HEK293 (cell line): ENCODE measurements at regions not wholly inside any gene's neighbourhood (a gene's known extent, or its start where the extent isn't known, plus 50 kb on each side); places are given as distances from the start of the nearest gene placed in this dataset.

Experiments
- CTCF ChIA-PET: fragments of 350-600 bp; formaldehyde crosslinking; extraction: SDS; loops from one replicate; lab custom pipeline; 2021; ENCODE audit warnings: antibody characterized with exemption; lab: Yijun Ruan, JAX
- POLR2A ChIA-PET: fragments of 300-600 bp; formaldehyde crosslinking; extraction: SDS; loops from one replicate; lab custom pipeline; 2020; ENCODE audit warnings: antibody characterized with exemption, inconsistent platforms; lab: Yijun Ruan, JAX
- H3K27ac ChIP-seq: fragments of 200-500 bp; sonication (Bioruptor generic); 2 replicates; pipeline ENCODE4 v1.5.1; 2014; ENCODE audit warnings: low read depth, low read length, control low read depth, inconsistent platforms; ENCODE audit errors: extremely low read depth
- H3K36me3 ChIP-seq, 2 experiments: fragments of 200-500 bp in 1 of 2; sonication (Bioruptor generic) in 1 of 2; 1 replicate in 1 of 2; 2 replicates in 1 of 2; pipeline ENCODE4 v1.5.1; 2014 to 2017; ENCODE audit warnings: inconsistent platforms in 2 of 2, low read length in 2 of 2; ENCODE audit not compliant: control insufficient read depth in 2 of 2, insufficient read depth in 1 of 2
- H3K4me1 ChIP-seq: fragments of 200-500 bp; sonication (Bioruptor generic); 2 replicates; pipeline ENCODE4 v1.5.1; 2014; ENCODE audit warnings: mild to moderate bottlenecking, low read length, inconsistent platforms; ENCODE audit not compliant: control insufficient read depth, insufficient read depth
- H3K4me3 ChIP-seq: 2 replicates; pipeline ENCODE4 v1.5.1; 2011; ENCODE audit warnings: low read depth, mild to moderate bottlenecking, control low read depth, low read length, moderate library complexity
- H3K9me3 ChIP-seq: fragments of 200-500 bp; sonication (Bioruptor generic); 2 replicates; pipeline ENCODE4 v1.5.1; 2014; ENCODE audit warnings: low read depth, low read length, inconsistent platforms; ENCODE audit not compliant: control insufficient read depth, insufficient read depth
- FEZF1 ChIP-seq: fragments of 450-650 bp; formaldehyde crosslinking; IDR thresholded peaks from 2 replicates; pipeline ENCODE4 v1.5.1; 2016; ENCODE audit warnings: missing biosample characterization, missing genetic modification characterization
- WT1 ChIP-seq: fragments of 450-650 bp; formaldehyde crosslinking; IDR thresholded peaks from 2 replicates; pipeline ENCODE4 v1.5.1; 2016; ENCODE audit warnings: missing biosample characterization, missing genetic modification characterization
- ZBTB21 ChIP-seq: fragments of 450-650 bp; formaldehyde crosslinking; IDR thresholded peaks from 2 replicates; pipeline ENCODE4 v1.5.1; 2017; ENCODE audit warnings: missing biosample characterization, missing genetic modification characterization
- ZBTB7A ChIP-seq: fragments of 450-650 bp; formaldehyde crosslinking; IDR thresholded peaks from 2 replicates; pipeline ENCODE4 v1.5.1; 2016; ENCODE audit warnings: low read depth, missing biosample characterization, missing genetic modification characterization
- ZNF335 ChIP-seq: fragments of 450-650 bp; formaldehyde crosslinking; conservative IDR thresholded peaks from 2 replicates; pipeline ENCODE4 v1.5.1; 2016; ENCODE audit warnings: missing biosample characterization, missing genetic modification characterization
- ZNF391 ChIP-seq: fragments of 450-650 bp; formaldehyde crosslinking; IDR thresholded peaks from 2 replicates; pipeline ENCODE4 v1.5.1; 2016; ENCODE audit warnings: low read depth, missing biosample characterization, missing genetic modification characterization, borderline replicate concordance
- ZNF404 ChIP-seq: fragments of 450-650 bp; formaldehyde crosslinking; IDR thresholded peaks from 2 replicates; pipeline ENCODE4 v1.5.1; 2017; ENCODE audit warnings: missing biosample characterization, missing genetic modification characterization
- ZNF473 ChIP-seq: fragments of 450-650 bp; formaldehyde crosslinking; IDR thresholded peaks from 2 replicates; pipeline ENCODE4 v1.5.1; 2017; ENCODE audit warnings: missing biosample characterization, missing genetic modification characterization
- ZNF621 ChIP-seq: fragments of 450-650 bp; formaldehyde crosslinking; IDR thresholded peaks from 2 replicates; pipeline ENCODE4 v1.5.1; 2017; ENCODE audit warnings: missing biosample characterization, missing genetic modification characterization
- ZNF654 ChIP-seq: fragments of 450-650 bp; formaldehyde crosslinking; IDR thresholded peaks from 2 replicates; pipeline ENCODE4 v1.5.1; 2016; ENCODE audit warnings: low read depth, missing biosample characterization, missing genetic modification characterization
- TF ChIP-seq, protein P1 (sequence below): fragments of 450-650 bp; formaldehyde crosslinking; IDR thresholded peaks from 2 replicates; pipeline ENCODE4 v1.5.1; 2016; ENCODE audit warnings: missing biosample characterization, missing genetic modification characterization
- TF ChIP-seq, protein P2 (sequence below): fragments of 450-650 bp; formaldehyde crosslinking; IDR thresholded peaks from 2 replicates; pipeline ENCODE4 v1.5.1; 2016; ENCODE audit warnings: missing biosample characterization, missing genetic modification characterization
- TF ChIP-seq, protein P3 (sequence below): fragments of 450-650 bp; formaldehyde crosslinking; IDR thresholded peaks from 2 replicates; pipeline ENCODE4 v1.5.1; 2016; ENCODE audit warnings: missing biosample characterization, missing genetic modification characterization

DNA sequence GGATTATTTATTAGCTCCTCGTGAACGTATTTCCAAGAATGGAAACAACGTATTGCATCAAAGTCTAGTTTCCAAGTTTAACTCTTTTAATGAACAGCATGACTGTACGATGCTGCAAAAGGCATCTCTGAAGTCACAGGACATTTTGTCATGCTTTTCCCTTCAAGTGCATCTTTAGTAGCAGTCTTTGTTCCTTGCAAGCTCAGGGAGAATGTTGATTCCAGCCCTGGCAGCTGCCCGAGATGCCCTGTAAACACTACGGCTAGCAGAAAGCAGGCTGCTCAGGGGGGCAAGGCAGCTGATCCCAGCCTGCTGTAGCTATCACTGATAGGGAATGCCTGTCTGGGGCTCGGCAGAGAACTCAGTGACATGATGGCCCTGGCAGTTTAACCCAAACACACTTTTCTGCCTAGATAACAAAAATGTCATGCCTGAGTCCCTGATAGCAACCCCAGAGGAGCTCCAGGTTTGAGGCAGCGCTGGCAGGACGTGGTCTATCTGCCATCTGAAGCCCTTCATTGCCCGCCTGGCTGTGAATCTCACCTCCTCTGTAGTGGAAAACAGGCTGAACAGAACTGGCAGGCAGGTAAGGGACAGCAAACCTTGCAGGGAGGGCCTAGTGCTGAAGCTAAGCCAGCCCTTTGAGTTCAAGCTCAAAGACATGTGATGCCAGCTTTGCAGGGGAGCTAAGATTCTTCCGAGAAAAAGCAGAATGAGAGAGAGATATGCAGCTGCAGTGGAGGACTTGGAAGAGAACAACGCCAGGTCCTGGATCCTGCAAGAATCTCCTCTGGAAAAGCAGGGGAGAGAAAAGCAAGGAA lies 264.6 kb downstream of the SNX10 start:
- H3K36me3 ChIP-seq: no peaks in the 10 kb centered on the region
- H3K27ac ChIP-seq: no peak overlapping the region
- POLR2A ChIA-PET: no interaction called here
- no peaks in the 10 kb centered on the region for H3K9me3 ChIP-seq
- peaks cover 13% of the 10 kb centered on the region for H3K4me1 ChIP-seq
- H3K4me3 ChIP-seq: no peak overlapping the region
- TF ChIP-seq ZNF404 (tag by site-specific recombination) (no peak), ZBTB21 (tag by site-specific recombination) (no peak), FEZF1 (tag by site-specific recombination) (no peak), ZNF391 (tag by site-specific recombination) (no peak), ZNF335 (tag by site-specific recombination) (peak; percentile 29; the same call in 1 of the 2 replicates)
- CTCF ChIA-PET: interaction anchor here (0.5 to 1.4 kb wide), 2 partner anchors 10 to 62 kb away, joined by 3 read pairs; no protein-coding TSS in a partner anchor

DNA sequence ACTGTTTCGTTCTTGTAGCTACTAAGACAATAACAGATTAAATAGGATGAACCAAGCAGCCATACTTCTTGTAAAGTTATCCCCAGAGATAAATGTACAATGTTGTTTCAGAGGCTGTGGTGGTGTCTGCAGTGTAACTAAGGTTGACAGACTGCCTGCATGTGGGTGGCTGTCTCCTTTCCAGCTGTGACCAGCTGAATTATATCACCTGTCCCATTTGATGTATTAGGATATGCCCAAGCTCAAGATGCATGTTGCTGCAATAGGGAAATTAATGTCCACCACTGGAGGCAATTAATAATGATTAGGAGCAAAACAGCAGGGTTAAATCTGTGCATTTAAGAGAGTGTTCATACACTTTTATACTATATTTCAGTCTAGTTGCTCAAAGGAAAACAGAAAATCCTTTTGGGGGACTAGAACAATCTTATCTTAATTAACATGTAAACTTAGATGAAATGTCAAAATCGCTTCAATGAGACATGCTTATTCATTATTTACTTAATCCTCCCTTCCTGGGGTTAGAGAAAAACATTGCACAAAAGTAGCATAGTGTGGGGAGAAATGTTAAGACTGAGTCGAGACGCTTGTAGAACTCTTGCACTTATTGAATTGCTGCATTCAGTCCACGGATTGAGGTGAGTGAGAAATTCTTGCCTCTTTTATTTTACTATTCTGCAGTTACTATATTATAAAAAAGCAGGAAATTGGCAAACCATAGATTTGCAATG lies 269.0 kb downstream of the SNX10 start:
- H3K4me3 ChIP-seq: no peak overlapping the region
- no peaks in the 10 kb centered on the region for H3K36me3 ChIP-seq
- TF ChIP-seq WT1 (tag by site-specific recombination) (peak; percentile 26; the same call in 1 of the 2 replicates), ZBTB7A (tag by site-specific recombination) (no peak)
- peaks cover 13% of the 10 kb centered on the region for H3K4me1 ChIP-seq
- no peaks in the 10 kb centered on the region for H3K9me3 ChIP-seq
- CTCF ChIA-PET: interaction anchor here (0.6 to 1.9 kb wide), 3 partner anchors 11 to 668 kb away, joined by 3 to 7 read pairs (median 3); no protein-coding TSS in a partner anchor
- no peak overlapping the region for H3K27ac ChIP-seq
- POLR2A ChIA-PET: no interaction called here

DNA sequence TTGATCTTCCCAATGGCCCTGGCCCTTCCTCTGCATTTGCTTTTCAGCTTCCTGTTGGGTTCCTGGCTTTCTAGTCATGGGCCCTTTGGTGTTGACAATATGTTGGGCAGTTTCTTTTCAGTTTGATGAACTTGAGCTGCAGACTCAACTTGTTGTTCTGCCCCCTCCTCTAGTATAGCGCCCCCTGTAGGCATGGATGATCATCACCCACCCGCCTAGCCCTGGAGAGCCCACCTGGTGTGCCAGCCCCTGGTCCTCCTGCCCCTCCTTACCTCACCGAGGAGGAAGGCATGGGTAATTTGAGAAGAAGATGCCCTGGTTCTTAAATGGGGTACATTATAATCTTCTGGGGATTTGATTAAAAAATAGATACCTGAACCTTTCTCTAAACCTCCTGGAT lies 271.2 kb downstream of the SNX10 start:
- no peak for TF ChIP-seq ZNF473 (tag by site-specific recombination)
- TF ChIP-seq, protein P1, sequence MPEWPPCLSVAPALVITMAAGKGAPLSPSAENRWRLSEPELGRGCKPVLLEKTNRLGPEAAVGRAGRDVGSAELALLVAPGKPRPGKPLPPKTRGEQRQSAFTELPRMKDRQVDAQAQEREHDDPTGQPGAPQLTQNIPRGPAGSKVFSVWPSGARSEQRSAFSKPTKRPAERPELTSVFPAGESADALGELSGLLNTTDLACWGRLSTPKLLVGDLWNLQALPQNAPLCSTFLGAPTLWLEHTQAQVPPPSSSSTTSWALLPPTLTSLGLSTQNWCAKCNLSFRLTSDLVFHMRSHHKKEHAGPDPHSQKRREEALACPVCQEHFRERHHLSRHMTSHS: no peak
- TF ChIP-seq ZNF621 (tag by site-specific recombination): no peak
- TF ChIP-seq, protein P2, sequence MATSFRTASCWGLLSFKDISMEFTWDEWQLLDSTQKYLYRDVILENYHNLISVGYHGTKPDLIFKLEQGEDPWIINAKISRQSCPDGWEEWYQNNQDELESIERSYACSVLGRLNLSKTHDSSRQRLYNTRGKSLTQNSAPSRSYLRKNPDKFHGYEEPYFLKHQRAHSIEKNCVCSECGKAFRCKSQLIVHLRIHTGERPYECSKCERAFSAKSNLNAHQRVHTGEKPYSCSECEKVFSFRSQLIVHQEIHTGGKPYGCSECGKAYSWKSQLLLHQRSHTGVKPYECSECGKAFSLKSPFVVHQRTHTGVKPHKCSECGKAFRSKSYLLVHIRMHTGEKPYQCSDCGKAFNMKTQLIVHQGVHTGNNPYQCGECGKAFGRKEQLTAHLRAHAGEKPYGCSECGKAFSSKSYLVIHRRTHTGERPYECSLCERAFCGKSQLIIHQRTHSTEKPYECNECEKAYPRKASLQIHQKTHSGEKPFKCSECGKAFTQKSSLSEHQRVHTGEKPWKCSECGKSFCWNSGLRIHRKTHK: no peak
- TF ChIP-seq, protein P3, sequence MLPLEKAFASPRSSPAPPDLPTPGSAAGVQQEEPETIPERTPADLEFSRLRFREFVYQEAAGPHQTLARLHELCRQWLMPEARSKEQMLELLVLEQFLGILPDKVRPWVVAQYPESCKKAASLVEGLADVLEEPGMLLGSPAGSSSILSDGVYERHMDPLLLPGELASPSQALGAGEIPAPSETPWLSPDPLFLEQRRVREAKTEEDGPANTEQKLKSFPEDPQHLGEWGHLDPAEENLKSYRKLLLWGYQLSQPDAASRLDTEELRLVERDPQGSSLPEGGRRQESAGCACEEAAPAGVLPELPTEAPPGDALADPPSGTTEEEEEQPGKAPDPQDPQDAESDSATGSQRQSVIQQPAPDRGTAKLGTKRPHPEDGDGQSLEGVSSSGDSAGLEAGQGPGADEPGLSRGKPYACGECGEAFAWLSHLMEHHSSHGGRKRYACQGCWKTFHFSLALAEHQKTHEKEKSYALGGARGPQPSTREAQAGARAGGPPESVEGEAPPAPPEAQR (tag by site-specific recombination): no peak
- TF ChIP-seq ZNF654 (tag by site-specific recombination): no peak
- peaks cover 13% of the 10 kb centered on the region for H3K4me1 ChIP-seq
- no peaks in the 10 kb centered on the region for H3K9me3 ChIP-seq
- CTCF ChIA-PET: interaction anchor here (1.0 to 1.7 kb wide), 5 partner anchors 9 to 15 kb away, joined by 3 to 5 read pairs (median 4); no protein-coding TSS in a partner anchor
- H3K36me3 ChIP-seq: no peaks in the 10 kb centered on the region
- no peak overlapping the region for H3K4me3 ChIP-seq
- POLR2A ChIA-PET: no interaction called here
- no peak overlapping the region for H3K27ac ChIP-seq
